HG02885 (cell line): ENCODE measurements at regions not wholly inside any gene's neighbourhood (a gene's known extent, or its start where the extent isn't known, plus 50 kb on each side); places are given as distances from the start of the nearest gene placed in this dataset.
"Not testable (repeated sequence)": the region's sequence is repeated elsewhere in the genome, so short reads cannot be mapped to it uniquely, and the experiment has no call there.

Source experiments
- ATAC-seq: cut with Tn5 transposase; IDR thresholded peaks from one replicate; pipeline ENCODE4 v1.9.1; 2021; ENCODE audit warnings: mild to moderate bottlenecking; ENCODE audit not compliant: unreplicated experiment, poor library complexity

- no peak for ATAC-seq
These were observed 591.0 kb downstream of the ADGRL2 start for GRCh38 chr1:82391712-82392111.

- ATAC-seq, result no peak
These were observed 589.9 kb downstream of the ADGRL2 start for GRCh38 chr1:82390627-82391026.

- no peak for ATAC-seq
These were observed 587.9 kb downstream of the ADGRL2 start for GRCh38 chr1:82388679-82389078.

GRCh38 chr1:82387012-82387366 is 586.3 kb downstream of the ADGRL2 start:
- ATAC-seq, result no peak

GRCh38 chr1:82386365-82387011 is 585.8 kb downstream of the ADGRL2 start:
- no peak for ATAC-seq

- ATAC-seq, result no peak
These were observed 584.0 kb downstream of the ADGRL2 start for GRCh38 chr1:82384776-82385175.

GRCh38 chr1:82377201-82377884 is 576.6 kb downstream of the ADGRL2 start:
- no peak for ATAC-seq

GRCh38 chr1:82373710-82374109 is 573.0 kb downstream of the ADGRL2 start:
- ATAC-seq, result no peak

GRCh38 chr1:82371844-82372498 is 571.2 kb downstream of the ADGRL2 start:
- no peak for ATAC-seq

- ATAC-seq, result no peak
These were observed 566.7 kb downstream of the ADGRL2 start for GRCh38 chr1:82367456-82367855.

GRCh38 chr1:82366689-82367088 is 566.0 kb downstream of the ADGRL2 start:
- no peak for ATAC-seq

- ATAC-seq, result not testable (repeated sequence)
These were observed 558.8 kb downstream of the ADGRL2 start for GRCh38 chr1:82359541-82359940.

GRCh38 chr1:82358706-82359105 is 558.0 kb downstream of the ADGRL2 start:
- not testable (repeated sequence) for ATAC-seq

GRCh38 chr1:82354546-82354945 is 553.8 kb downstream of the ADGRL2 start:
- ATAC-seq, result not testable (repeated sequence)

GRCh38 chr1:82348487-82348886 is 547.8 kb downstream of the ADGRL2 start:
- ATAC-seq, result no peak

- ATAC-seq, result no peak
These were observed 545.4 kb downstream of the ADGRL2 start for GRCh38 chr1:82346141-82346540.

GRCh38 chr1:82343381-82343780 is 542.6 kb downstream of the ADGRL2 start:
- no peak for ATAC-seq

GRCh38 chr1:82337635-82338034 is 536.9 kb downstream of the ADGRL2 start:
- peak; percentile 53 for ATAC-seq

GRCh38 chr1:82330330-82330729 is 529.6 kb downstream of the ADGRL2 start:
- ATAC-seq, result no peak

- no peak for ATAC-seq
These were observed 528.5 kb downstream of the ADGRL2 start for GRCh38 chr1:82329226-82329625.

GRCh38 chr1:82323144-82323841 is 522.6 kb downstream of the ADGRL2 start:
- ATAC-seq, result no peak
